Esophagus (tissue), 2 donors: ENCODE measurements at regions not wholly inside any gene's neighbourhood (a gene's known extent, or its start where the extent isn't known, plus 50 kb on each side); places are given as distances from the start of the nearest gene placed in this dataset.

Experiments used
- H3K27ac ChIP-seq, 2 donors: one replicate each; pipeline ENCODE4 v1.5.1; 2013; ENCODE audit warnings: low read depth in 2 of 2, mild to moderate bottlenecking in 2 of 2, inconsistent platforms in 1 of 2, low read length in 1 of 2, moderate library complexity in 1 of 2
- H3K27me3 ChIP-seq, 2 donors: one replicate each; pipeline ENCODE4 v1.6.1; 2013; ENCODE audit warnings: low read length in 2 of 2, control low read depth in 1 of 2, mild to moderate bottlenecking in 1 of 2; ENCODE audit not compliant: insufficient read depth in 2 of 2, control insufficient read depth in 1 of 2
- H3K36me3 ChIP-seq, 2 donors: one replicate each; pipeline ENCODE4 v1.6.1; 2013; ENCODE audit warnings: low read length in 1 of 2; ENCODE audit not compliant: control insufficient read depth in 2 of 2, insufficient read depth in 2 of 2
- H3K4me1 ChIP-seq, 2 donors: one replicate each; pipeline ENCODE4 v1.6.1; 2013; ENCODE audit warnings: low read length in 1 of 2; ENCODE audit not compliant: control insufficient read depth in 2 of 2, insufficient read depth in 2 of 2
- H3K4me3 ChIP-seq, 2 donors: one replicate each; pipeline ENCODE4 v1.5.1; 2013; ENCODE audit warnings: low read length in 2 of 2, mild to moderate bottlenecking in 2 of 2, low read depth in 1 of 2, moderate library complexity in 1 of 2
- H3K9me3 ChIP-seq, 2 donors: one replicate each; pipeline ENCODE4 v1.6.1; 2013; ENCODE audit warnings: mild to moderate bottlenecking in 2 of 2, low read depth in 1 of 2, low read length in 1 of 2, moderate library complexity in 1 of 2; ENCODE audit not compliant: control insufficient read depth in 2 of 2, insufficient read depth in 1 of 2
- WGBS, 2 donors: extraction: QIAGEN DNeasy Blood & Tissue Kit; methylation state at CpG; one replicate each; pipeline ENCODE4 v1.1.7; 2013; 5-methylcytosine and 5-hydroxymethylcytosine counted together
- donor health status: healthy with polysubstance abuse.
- donor health status: Bipolar disorder and iron deficiency.

DNA sequence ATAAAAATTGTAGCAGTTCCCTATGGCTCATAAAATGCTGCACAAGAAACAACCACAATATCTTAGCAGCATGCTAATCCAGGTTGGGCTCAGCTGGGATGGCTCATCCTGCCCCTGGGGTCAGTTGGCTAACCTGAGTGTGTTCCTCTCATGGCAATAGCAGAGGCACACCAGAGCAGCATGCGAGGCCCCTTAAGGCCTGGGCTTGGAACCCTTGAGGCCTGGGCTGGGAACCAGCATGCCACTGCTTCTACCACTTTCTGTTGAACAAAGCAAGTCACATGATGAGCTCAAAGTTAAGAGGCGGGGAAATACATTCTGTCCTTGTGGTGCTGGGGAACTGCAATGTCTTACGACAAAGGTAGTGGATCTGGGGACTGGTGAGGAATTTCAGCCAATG, 154.4 kb upstream of the FOXF1 start:
- no peaks in the 10 kb centered on the region for H3K36me3 ChIP-seq
- H3K4me3 ChIP-seq, result no peak overlapping the region
- peaks cover 0 to 4% of the 10 kb centered on the region in 2 donors for H3K9me3 ChIP-seq
- peaks cover 0 to 2% of the 10 kb centered on the region in 2 donors for H3K4me1 ChIP-seq
- 90 to 92% methylated on average over 3 of the region's 3 CpGs for WGBS, 2 donors
- no peaks in the 10 kb centered on the region for H3K27me3 ChIP-seq
- H3K27ac ChIP-seq, result no peak overlapping the region

DNA sequence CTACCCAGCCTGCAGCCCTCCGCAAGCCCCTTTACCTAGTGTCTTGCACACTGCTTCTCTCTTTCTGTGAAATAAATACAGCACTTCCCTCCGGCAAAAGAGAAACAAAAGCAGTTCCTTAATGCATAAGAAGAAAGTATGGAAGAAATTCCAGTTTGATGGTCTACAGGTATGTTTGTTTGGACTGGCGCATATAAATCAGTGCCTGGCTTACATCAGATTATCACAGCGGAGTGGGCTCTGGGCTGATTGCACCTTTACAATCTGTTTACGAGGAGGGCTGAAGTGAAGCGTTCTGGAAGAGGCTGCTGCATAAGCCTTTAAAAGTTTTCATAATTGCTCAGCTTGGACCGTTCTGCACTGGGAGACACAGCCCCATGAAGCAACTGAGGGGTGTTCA, 153.5 kb upstream of the FOXF1 start:
- no peak overlapping the region for H3K27ac ChIP-seq
- no peak overlapping the region for H3K4me3 ChIP-seq
- peaks cover 0 to 2% of the 10 kb centered on the region in 2 donors for H3K4me1 ChIP-seq
- no peaks in the 10 kb centered on the region for H3K36me3 ChIP-seq
- peaks cover 0 to 4% of the 10 kb centered on the region in 2 donors for H3K9me3 ChIP-seq
- no peaks in the 10 kb centered on the region for H3K27me3 ChIP-seq
- 80 to 83% methylated on average over 7 of the region's 7 CpGs for WGBS, 2 donors

DNA sequence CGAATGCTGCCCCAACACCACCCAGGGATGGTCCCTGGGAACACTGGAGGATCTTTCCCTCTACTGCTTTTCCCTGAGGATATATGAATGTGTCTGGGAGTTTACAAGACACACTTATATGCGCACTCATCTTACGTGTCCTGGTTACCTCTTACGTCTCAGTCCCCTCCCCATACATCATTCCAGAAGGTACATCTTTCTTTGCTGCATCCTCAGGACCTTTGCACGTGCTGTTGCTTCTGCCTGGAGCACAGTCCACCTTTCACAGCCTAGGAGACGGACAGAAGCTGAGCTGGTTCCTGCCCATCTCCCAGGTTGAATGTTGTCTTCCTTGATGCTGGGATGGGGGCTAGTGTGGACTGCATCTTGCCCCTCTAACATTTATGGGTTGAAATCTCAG, 153.0 kb upstream of the FOXF1 start:
- Histone ChIP-seq H3K4me1 (peaks cover 0 to 2% of the 10 kb centered on the region in 2 donors), H3K36me3 (no peaks in the 10 kb centered on the region), H3K9me3 (peaks cover 0 to 4% of the 10 kb centered on the region in 2 donors), H3K4me3 (no peak overlapping the region), H3K27me3 (no peaks in the 10 kb centered on the region), H3K27ac (no peak overlapping the region)
- WGBS, 2 donors, result 90 to 93% methylated on average over 6 of the region's 6 CpGs

- Histone ChIP-seq H3K36me3 (no peaks in the 10 kb centered on the region), H3K27ac (no peak overlapping the region), H3K9me3 (peaks cover 0 to 4% of the 10 kb centered on the region in 2 donors), H3K27me3 (no peaks in the 10 kb centered on the region), H3K4me1 (peaks cover 0 to 2% of the 10 kb centered on the region in 2 donors), H3K4me3 (no peak overlapping the region)
- WGBS, 2 donors, result 58 to 60% methylated on average over 6 of the region's 8 CpGs
Measured at GRCh38 chr16:86357950-86358349, 152.4 kb upstream of the FOXF1 start.

GRCh38 chr16:86359571-86359970, 150.8 kb upstream of the FOXF1 start:
- Histone ChIP-seq H3K9me3 (peaks cover 0 to 4% of the 10 kb centered on the region in 2 donors), H3K4me3 (no peak overlapping the region), H3K27me3 (no peaks in the 10 kb centered on the region), H3K4me1 (peaks cover 0 to under 1% of the 10 kb centered on the region in 2 donors), H3K36me3 (no peaks in the 10 kb centered on the region), H3K27ac (no peak overlapping the region)
- WGBS, 2 donors, result 60 to 65% methylated on average over 5 of the region's 5 CpGs

- 82 to 83% methylated on average over 9 of the region's 9 CpGs for WGBS, 2 donors
Measured at GRCh38 chr16:86362155-86362849, 148.0 kb upstream of the FOXF1 start.

DNA sequence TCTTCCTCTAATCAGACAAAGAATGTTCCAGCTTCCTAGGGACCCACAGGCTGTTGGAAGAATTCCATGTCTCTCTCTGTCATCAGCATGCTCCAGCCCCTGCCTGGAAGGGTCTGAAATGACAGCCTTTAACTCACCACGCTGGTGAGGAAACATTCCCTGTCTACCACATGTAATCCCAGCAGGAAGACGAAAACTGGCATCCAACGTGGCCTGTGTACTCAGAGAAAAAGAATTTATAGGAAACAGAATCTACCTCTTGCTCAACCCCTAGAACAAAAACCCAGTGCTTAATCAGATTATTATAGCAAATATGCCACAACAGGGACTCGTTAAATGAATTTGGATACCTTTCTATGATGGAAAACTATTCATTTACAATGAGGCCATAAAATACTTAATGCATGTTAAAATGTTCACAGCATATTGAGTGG, 147.3 kb upstream of the FOXF1 start:
- Histone ChIP-seq H3K27me3 (no peaks in the 10 kb centered on the region), H3K4me1 (peaks cover 0 to 2% of the 10 kb centered on the region in 2 donors), H3K4me3 (no peak overlapping the region), H3K36me3 (no peaks in the 10 kb centered on the region), H3K27ac (no peak overlapping the region), H3K9me3 (no peaks in the 10 kb centered on the region)
- WGBS, 2 donors, result 28 to 33% methylated on average over 4 of the region's 4 CpGs

More at GRCh38 chr16:86362155-86362849, 148.0 kb upstream of the FOXF1 start:
- Histone ChIP-seq H3K9me3 (no peaks in the 10 kb centered on the region), H3K4me3 (no peak overlapping the region), H3K36me3 (no peaks in the 10 kb centered on the region), H3K27ac (no peak overlapping the region), H3K27me3 (no peaks in the 10 kb centered on the region), H3K4me1 (peaks cover 0 to 2% of the 10 kb centered on the region in 2 donors)

DNA sequence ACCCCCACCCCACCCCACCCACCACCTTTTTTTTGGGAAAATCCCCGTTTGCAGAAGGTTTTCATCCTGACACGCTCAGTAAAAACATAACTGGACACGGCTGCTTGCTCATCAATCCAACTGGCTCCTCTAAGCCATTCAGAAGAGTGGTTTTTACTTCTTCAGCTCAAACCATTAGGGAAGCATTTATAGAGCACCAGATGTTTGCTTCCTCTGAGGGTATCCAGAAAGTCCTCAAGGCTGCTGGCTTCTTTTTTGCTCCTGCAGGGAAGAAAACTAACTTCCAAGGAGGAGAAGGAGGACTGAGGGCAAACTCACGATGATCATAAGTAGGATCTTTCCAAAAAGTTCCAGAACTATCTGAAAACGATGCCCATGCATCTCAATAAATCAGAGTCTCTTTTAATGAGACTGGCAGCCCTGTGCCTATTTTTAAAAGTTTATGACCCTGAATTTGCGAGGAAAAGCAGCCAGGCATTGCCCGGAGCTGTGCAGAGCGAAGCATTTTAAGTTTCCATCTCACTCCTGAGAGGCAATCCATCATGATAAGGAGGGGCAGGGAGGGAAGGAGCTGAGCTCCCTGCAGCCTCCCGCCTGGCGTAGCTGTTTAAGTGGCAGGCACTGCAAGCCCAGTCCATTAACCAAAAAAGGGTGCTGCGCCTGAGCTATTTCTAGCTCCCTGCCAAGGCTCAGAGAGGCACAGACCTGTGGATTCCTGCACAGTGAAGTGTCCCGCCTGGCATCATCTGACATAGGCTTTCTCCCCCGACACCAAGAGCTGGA, 146.3 kb upstream of the FOXF1 start:
- H3K27ac ChIP-seq, result peak overlapping the region; percentile 57 to 58
- H3K4me1 ChIP-seq, result peaks cover 0 to 6% of the 10 kb centered on the region in 2 donors
- WGBS, 2 donors, result 32 to 43% methylated on average over 13 of the region's 13 CpGs
- H3K4me3 ChIP-seq, result no peak overlapping the region
- no peaks in the 10 kb centered on the region for H3K27me3 ChIP-seq
- H3K36me3 ChIP-seq, result no peaks in the 10 kb centered on the region
- no peaks in the 10 kb centered on the region for H3K9me3 ChIP-seq

DNA sequence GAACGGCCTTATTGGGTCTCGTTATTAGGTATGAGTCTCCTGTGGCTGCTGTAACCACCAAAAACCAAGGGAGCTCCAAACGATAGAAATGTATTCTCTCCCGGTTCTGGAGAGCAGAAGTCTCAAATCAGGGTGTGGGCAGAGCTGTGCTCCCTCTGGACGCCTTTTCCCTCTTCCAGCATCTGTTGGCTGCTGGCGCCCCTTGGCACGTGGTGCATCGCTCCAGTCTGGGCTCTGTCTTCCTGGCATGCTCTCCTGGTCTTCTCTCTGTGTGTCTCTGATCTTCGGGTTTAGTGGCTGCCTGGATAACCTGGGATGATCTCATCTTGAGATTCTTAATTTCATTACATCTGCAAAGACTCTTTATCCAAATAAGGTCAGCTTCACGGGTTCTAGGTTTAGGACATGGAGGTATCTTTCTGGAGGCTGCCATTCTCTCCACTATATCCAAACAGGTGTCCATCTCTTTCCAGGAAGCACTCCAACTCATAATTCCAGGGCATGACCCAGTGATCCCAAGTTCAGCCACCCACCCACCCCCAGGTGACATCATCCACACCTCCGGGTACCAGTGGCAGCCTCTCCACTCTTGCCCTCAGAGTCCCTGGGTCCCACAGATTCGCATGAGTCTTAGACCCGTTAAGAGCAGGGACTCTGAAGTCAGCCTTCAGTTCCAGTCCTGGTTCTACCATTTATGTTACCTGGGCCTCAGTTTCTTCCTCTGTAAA, 145.5 kb upstream of the FOXF1 start:
- H3K4me1 ChIP-seq, result peaks cover 0 to 6% of the 10 kb centered on the region in 2 donors
- no peaks in the 10 kb centered on the region for H3K27me3 ChIP-seq
- H3K36me3 ChIP-seq, result no peaks in the 10 kb centered on the region
- no peaks in the 10 kb centered on the region for H3K9me3 ChIP-seq
- H3K4me3 ChIP-seq, result no peak overlapping the region
- peak overlapping the region; percentile 57 to 58 for H3K27ac ChIP-seq
- WGBS, 2 donors, result 64 to 72% methylated on average over 13 of the region's 13 CpGs
